Activated T-helper 1 cell treated with anti-CD3 and anti-CD28 coated beads, Interleukin-12 subunit alpha, Interleukin-12 subunit beta, Interleukin-2, Interleukin-4 antibody, amounts not matched to agents 30 ng/mL and 10 ng/mL and 1 ng/mL, durations not matched to agents 14 hours and 24 hours and 36 hours (primary cell): ENCODE measurements at regions not wholly inside any gene's neighbourhood (a gene's known extent, or its start where the extent isn't known, plus 50 kb on each side); places are given as distances from the start of the nearest gene placed in this dataset.

Experiments
- DNase-seq: peaks from one replicate; pipeline ENCODE4 v3.0.0; 2021; ENCODE audit warnings: low spot score
- H3K27ac Mint-ChIP-seq: one replicate; pipeline ENCODE4 v1.8.0; 2021; ENCODE audit warnings: mild to moderate bottlenecking, mixed read lengths
- H3K27me3 Mint-ChIP-seq: one replicate; pipeline ENCODE4 v1.8.0; 2022; ENCODE audit warnings: mild to moderate bottlenecking, moderate library complexity, mixed read lengths; ENCODE audit not compliant: insufficient read depth
- H3K36me3 Mint-ChIP-seq: one replicate; pipeline ENCODE4 v1.8.0; 2021; ENCODE audit warnings: low read depth, mixed read lengths
- H3K4me1 Mint-ChIP-seq: one replicate; pipeline ENCODE4 v1.8.0; 2021; ENCODE audit warnings: low read depth, mixed read lengths
- H3K4me3 Mint-ChIP-seq: one replicate; pipeline ENCODE4 v1.8.0; 2021; ENCODE audit warnings: mild to moderate bottlenecking, moderate library complexity, mixed read lengths
- H3K9me3 Mint-ChIP-seq: one replicate; pipeline ENCODE4 v1.8.0; 2021; ENCODE audit warnings: mixed read lengths
- intact Hi-C: fragments of 100-400 bp; cut with micrococcal nuclease; formaldehyde crosslinking; loops from one replicate; pipeline ENCODE4 v1.15.1; 2024

- H3K4me3 Mint-ChIP-seq = no peak overlapping the region
- H3K4me1 Mint-ChIP-seq = no peaks in the 10 kb centered on the region
- H3K9me3 Mint-ChIP-seq = peaks cover 4% of the 10 kb centered on the region
- H3K27ac Mint-ChIP-seq = no peak overlapping the region
- H3K36me3 Mint-ChIP-seq = no peaks in the 10 kb centered on the region
- no peaks in the 10 kb centered on the region for H3K27me3 Mint-ChIP-seq
- DNase-seq = no peak
- intact Hi-C loops = no loop called here
Observed at GRCh38 chr11:29959488-29959887, 57.3 kb downstream of the KCNA4 start.

GRCh38 chr11:29957431-29957830 lies 59.4 kb downstream of the KCNA4 start:
- no peaks in the 10 kb centered on the region for H3K36me3 Mint-ChIP-seq
- H3K4me3 Mint-ChIP-seq = no peak overlapping the region
- H3K27ac Mint-ChIP-seq = no peak overlapping the region
- peaks cover 4% of the 10 kb centered on the region for H3K9me3 Mint-ChIP-seq
- H3K27me3 Mint-ChIP-seq = no peaks in the 10 kb centered on the region
- DNase-seq = no peak
- no peaks in the 10 kb centered on the region for H3K4me1 Mint-ChIP-seq
- intact Hi-C loops = no loop called here

GRCh38 chr11:29956076-29956556 lies 60.7 kb downstream of the KCNA4 start:
- peaks cover under 1% of the 10 kb centered on the region for H3K9me3 Mint-ChIP-seq
- no peaks in the 10 kb centered on the region for H3K36me3 Mint-ChIP-seq
- intact Hi-C loops = no loop called here
- H3K27ac Mint-ChIP-seq = no peak overlapping the region
- H3K27me3 Mint-ChIP-seq = no peaks in the 10 kb centered on the region
- no peaks in the 10 kb centered on the region for H3K4me1 Mint-ChIP-seq
- no peak overlapping the region for H3K4me3 Mint-ChIP-seq
- no peak for DNase-seq

DNA sequence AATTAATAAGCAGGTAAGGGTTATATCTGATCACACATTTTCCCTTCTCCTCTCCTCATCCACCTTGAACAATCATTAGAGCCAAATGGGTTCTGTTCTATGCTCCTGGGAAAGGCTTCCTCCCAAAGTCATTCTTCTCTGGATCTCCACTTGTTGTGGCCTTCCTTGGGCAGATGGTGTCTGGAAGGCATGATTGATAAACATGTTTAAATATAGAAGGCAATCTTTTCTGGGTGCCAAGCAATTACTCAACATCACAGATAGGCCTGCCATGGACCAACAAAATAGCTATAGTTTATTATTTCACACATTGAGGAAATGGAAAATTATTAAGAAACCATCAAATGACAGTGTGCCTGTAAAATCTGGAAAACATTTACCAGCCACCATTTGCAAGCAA lies 73.5 kb downstream of the KCNA4 start:
- Mint-ChIP-seq H3K36me3 (no peaks in the 10 kb centered on the region), H3K27ac (no peak overlapping the region), H3K9me3 (peaks cover 4% of the 10 kb centered on the region), H3K4me3 (no peak overlapping the region), H3K27me3 (no peaks in the 10 kb centered on the region), H3K4me1 (no peaks in the 10 kb centered on the region)
- intact Hi-C loops = no loop called here
- no peak for DNase-seq

DNA sequence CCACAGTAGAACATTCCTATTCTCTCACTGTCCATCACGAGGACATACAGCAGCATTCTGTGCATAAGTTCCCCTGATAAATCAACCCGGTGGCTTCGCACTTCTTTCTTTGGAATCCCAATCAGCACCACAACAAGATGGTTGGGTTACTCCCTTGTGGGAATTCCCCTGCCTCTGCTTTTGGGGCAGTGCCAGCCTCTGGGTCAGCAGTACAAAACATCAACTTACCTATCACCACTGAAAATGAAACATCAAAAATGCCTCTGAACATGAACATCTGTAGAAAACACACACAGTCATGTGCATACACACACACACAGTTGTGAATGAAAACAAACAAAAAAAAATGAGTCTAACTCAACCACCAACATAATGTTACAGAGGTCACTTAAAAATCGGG lies 79.3 kb downstream of the KCNA4 start:
- intact Hi-C loops = no loop called here
- no peaks in the 10 kb centered on the region for H3K4me1 Mint-ChIP-seq
- DNase-seq = no peak
- H3K36me3 Mint-ChIP-seq = no peaks in the 10 kb centered on the region
- H3K27ac Mint-ChIP-seq = no peak overlapping the region
- H3K9me3 Mint-ChIP-seq = peaks cover 10% of the 10 kb centered on the region
- no peaks in the 10 kb centered on the region for H3K27me3 Mint-ChIP-seq
- no peak overlapping the region for H3K4me3 Mint-ChIP-seq

GRCh38 chr11:29934115-29934638 lies 82.7 kb downstream of the KCNA4 start:
- Mint-ChIP-seq H3K27me3 (no peaks in the 10 kb centered on the region), H3K4me3 (no peak overlapping the region), H3K4me1 (no peaks in the 10 kb centered on the region), H3K36me3 (no peaks in the 10 kb centered on the region), H3K27ac (no peak overlapping the region), H3K9me3 (peaks cover 10% of the 10 kb centered on the region)
- intact Hi-C loops = no loop called here
- no peak for DNase-seq

- DNase-seq = no peak
- no peaks in the 10 kb centered on the region for H3K4me1 Mint-ChIP-seq
- no peaks in the 10 kb centered on the region for H3K36me3 Mint-ChIP-seq
- H3K4me3 Mint-ChIP-seq = no peak overlapping the region
- H3K27me3 Mint-ChIP-seq = no peaks in the 10 kb centered on the region
- H3K27ac Mint-ChIP-seq = no peak overlapping the region
- intact Hi-C loops = no loop called here
- H3K9me3 Mint-ChIP-seq = peaks cover 14% of the 10 kb centered on the region
Observed at GRCh38 chr11:29916040-29916439, 100.8 kb downstream of the KCNA4 start.

DNA sequence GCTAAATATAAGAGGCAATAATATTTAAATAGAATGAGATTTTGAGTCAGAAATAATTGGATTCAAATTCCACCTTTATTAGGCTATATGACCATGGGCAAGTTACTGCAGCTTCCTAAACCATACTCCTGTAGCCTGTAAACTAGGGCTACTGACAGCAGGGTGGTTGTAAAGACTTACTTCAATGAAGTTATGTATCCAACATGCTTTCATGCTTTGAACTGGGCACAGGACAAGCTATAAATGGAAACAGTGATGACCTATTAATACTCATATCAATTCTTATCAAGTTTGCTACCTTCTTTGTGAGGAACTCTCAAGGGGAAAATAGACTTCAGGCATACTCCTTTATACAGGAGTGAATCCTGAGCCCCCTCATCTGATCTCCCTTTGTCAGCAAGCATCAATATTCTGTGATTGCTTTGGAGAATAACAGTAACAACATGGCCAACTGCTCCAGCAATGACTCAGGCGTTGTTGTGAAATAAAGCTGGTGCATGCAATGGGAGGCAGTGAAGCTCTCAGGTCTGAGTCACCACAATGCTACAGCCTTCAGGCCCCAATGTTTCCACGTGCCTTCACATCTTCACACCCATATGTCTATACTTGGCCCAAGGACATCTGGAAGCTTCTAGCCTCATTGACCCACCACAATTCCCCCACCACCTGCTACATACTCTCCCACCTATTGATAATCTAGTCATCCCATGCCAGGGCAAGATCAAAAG lies 102.5 kb downstream of the KCNA4 start:
- Mint-ChIP-seq H3K4me3 (no peak overlapping the region), H3K27me3 (no peaks in the 10 kb centered on the region), H3K36me3 (no peaks in the 10 kb centered on the region), H3K27ac (no peak overlapping the region), H3K9me3 (peaks cover 14% of the 10 kb centered on the region), H3K4me1 (no peaks in the 10 kb centered on the region)
- intact Hi-C loops = no loop called here
- no peak for DNase-seq

DNA sequence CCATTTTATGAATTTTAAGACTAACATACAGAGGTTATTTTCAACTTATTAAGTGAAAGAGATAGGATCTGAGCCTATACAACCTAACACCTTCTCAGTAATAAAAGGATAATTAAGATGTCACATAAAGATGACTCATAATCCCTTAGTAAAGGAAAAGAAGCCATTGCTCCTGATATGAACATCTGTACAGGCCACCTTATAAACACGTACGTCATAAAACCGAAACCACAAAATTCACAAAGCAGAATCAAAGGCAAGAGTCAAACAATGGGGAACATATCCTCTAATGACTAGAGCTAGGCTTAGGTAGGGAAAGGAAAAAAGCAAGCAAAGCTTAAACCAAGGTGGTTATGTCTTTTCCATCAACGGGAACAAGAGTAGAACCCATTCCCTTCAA lies 103.5 kb downstream of the KCNA4 start:
- Mint-ChIP-seq H3K27ac (no peak overlapping the region), H3K36me3 (no peaks in the 10 kb centered on the region), H3K9me3 (peaks cover 16% of the 10 kb centered on the region), H3K4me1 (no peaks in the 10 kb centered on the region), H3K4me3 (no peak overlapping the region), H3K27me3 (no peaks in the 10 kb centered on the region)
- intact Hi-C loops = no loop called here
- no peak for DNase-seq

DNA sequence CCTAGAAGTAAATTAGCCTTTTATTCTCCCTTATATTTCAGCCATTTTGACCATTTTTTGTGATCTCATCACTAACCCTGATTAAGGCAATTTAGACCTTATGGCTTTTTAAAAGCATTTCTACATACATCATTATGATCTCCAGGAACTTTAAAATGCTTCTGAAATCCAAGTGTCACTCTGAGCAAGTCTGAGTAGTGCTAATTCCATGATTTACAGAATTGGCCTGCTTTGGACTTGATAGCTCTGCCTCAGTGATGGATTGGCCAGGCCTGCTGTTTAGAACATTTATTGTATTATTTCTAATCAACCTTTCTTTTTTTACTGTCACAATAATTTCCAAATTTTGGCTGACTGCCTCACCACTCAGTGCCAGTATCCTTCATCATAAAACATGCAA lies 116.4 kb downstream of the KCNA4 start:
- H3K9me3 Mint-ChIP-seq = peaks cover under 1% of the 10 kb centered on the region
- H3K4me1 Mint-ChIP-seq = no peaks in the 10 kb centered on the region
- no peaks in the 10 kb centered on the region for H3K36me3 Mint-ChIP-seq
- no peak overlapping the region for H3K27ac Mint-ChIP-seq
- intact Hi-C loops = no loop called here
- no peaks in the 10 kb centered on the region for H3K27me3 Mint-ChIP-seq
- H3K4me3 Mint-ChIP-seq = no peak overlapping the region
- no peak for DNase-seq

- no peaks in the 10 kb centered on the region for H3K27me3 Mint-ChIP-seq
- intact Hi-C loops = no loop called here
- no peak overlapping the region for H3K4me3 Mint-ChIP-seq
- H3K9me3 Mint-ChIP-seq = peaks cover 11% of the 10 kb centered on the region
- no peaks in the 10 kb centered on the region for H3K4me1 Mint-ChIP-seq
- H3K27ac Mint-ChIP-seq = no peak overlapping the region
- no peak for DNase-seq
- H3K36me3 Mint-ChIP-seq = no peaks in the 10 kb centered on the region
Observed at GRCh38 chr11:29879560-29879959, 137.3 kb downstream of the KCNA4 start.

GRCh38 chr11:29876192-29876591 lies 140.6 kb downstream of the KCNA4 start:
- Mint-ChIP-seq H3K9me3 (peaks cover 20% of the 10 kb centered on the region), H3K27me3 (no peaks in the 10 kb centered on the region), H3K4me1 (no peaks in the 10 kb centered on the region), H3K27ac (no peak overlapping the region), H3K36me3 (no peaks in the 10 kb centered on the region), H3K4me3 (no peak overlapping the region)
- intact Hi-C loops = no loop called here
- no peak for DNase-seq

GRCh38 chr11:29847219-29847618 lies 169.6 kb downstream of the KCNA4 start:
- Mint-ChIP-seq H3K36me3 (no peaks in the 10 kb centered on the region), H3K4me1 (no peaks in the 10 kb centered on the region), H3K4me3 (no peak overlapping the region), H3K9me3 (peaks cover 25% of the 10 kb centered on the region), H3K27ac (no peak overlapping the region), H3K27me3 (no peaks in the 10 kb centered on the region)
- DNase-seq = no peak
- intact Hi-C loops = no loop called here
